Renal cortex interstitium (tissue), 11 donors: ENCODE measurements at regions not wholly inside any gene's neighbourhood (a gene's known extent, or its start where the extent isn't known, plus 50 kb on each side); places are given as distances from the start of the nearest gene placed in this dataset.

ENCODE experiments used
- DNase-seq, 11 donors: peaks; one replicate each; pipeline ENCODE4 v3.0.0-alpha.2; 2013; ENCODE audit warnings: low read depth in 9 of 11, low spot score in 4 of 11; ENCODE audit errors: extremely low read depth in 1 of 11

DNA sequence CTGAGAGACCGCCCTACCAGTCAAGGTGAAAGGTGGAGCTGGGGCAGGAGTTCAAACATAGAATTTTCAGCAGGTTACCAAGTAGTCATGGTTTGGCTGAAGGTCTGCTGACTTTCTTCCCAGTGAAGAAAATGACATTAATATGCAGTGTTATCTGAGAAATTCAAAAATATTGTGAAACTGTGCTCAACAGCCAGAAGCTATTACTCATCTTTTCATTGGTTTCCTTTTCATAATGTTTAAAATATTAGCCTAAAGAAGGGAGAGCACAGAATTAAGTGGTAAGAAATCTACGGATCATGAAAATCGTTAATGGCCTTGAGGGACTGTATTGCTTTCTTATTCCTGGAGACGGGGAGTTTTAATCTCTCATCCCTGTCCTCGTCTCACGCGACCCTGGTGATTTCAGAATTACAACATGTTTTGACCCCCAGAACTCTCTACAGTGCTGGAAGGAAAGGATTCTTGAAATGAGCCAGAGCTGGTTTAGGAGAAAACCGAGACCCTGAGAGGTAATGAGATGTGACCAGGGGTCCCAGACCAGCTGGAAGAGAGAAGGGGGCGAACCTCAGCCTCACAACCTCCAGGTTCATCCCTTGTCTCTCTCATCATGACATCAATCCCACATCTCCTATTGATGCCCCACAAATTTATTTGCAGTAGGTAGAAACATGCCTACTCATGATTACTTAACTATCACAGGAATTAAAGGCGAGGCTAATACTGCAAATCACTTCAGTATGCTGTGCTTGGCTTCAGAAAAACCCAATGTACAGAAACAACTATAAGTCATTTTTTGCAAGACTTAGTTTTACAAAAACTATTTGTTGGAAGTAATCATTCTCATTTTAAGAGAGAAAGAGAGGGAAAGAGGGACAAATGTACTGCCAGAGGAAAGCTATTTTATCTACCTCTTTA is 209.5 kb downstream of the FNDC1 start:
- no peak for DNase-seq

- no peak for DNase-seq
Measured at GRCh38 chr6:159376516-159377158, 207.4 kb downstream of the FNDC1 start.

DNA sequence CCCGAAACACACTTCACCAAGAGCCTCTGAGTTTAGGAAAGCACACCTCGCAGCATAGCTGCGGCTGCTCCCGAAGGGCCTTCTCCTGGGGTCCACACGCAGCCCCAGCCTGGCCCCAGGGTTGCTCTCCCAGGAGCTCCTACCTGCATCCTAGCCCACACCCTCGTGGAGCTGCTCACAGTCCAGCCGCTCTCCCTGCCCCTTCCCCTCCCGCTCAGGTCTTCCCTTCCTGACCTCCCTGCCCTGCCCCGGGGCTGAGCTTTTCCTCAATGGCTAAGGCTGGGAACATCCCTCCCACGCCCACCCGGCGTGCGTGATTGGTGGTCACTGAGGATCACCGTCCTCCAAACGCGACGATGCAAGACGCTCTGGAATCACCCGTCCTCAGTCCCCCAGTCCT is 205.8 kb downstream of the FNDC1 start:
- no peak for DNase-seq

DNA sequence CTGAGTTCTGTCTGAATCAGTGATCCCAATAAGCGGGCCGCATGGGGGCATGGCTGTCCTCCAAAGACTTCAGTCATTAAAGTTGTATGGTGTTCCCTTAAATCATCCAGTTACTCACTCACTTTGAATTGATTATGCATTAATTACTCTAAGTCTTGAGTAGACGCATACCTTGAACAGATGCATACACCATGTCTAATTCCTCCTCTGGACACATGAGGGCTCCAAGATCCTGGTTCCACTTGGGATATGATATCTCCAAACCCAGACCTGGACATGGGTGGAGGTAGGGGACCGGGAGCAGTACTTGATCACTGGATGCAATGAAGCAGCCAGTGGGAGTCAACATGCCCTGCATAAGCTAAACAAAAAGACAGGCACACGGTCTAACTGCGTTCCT is 204.5 kb downstream of the FNDC1 start:
- DNase-seq, result no peak

DNA sequence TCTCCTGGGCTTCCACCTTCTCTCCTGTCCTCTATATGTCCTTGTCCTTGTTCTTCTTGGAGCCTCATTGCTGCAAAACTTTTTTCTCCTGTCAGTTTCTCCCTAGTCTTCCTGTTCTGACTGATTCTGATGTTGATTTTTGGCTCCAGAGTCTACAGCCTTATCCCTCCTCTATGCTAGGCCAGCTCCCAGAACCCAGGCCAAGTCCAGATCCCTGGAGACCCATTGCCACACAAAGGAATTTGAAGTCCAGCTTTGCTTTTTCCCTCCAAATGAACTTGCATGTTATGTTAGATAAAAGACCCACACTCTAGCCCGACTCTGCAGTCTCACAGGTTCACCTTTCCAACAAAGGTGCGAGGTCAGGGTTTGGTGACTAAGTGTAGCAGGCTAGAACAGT is 203.1 kb downstream of the FNDC1 start:
- no peak for DNase-seq

- no peak for DNase-seq
Measured at GRCh38 chr6:159360306-159360705, 191.1 kb downstream of the FNDC1 start.

DNA sequence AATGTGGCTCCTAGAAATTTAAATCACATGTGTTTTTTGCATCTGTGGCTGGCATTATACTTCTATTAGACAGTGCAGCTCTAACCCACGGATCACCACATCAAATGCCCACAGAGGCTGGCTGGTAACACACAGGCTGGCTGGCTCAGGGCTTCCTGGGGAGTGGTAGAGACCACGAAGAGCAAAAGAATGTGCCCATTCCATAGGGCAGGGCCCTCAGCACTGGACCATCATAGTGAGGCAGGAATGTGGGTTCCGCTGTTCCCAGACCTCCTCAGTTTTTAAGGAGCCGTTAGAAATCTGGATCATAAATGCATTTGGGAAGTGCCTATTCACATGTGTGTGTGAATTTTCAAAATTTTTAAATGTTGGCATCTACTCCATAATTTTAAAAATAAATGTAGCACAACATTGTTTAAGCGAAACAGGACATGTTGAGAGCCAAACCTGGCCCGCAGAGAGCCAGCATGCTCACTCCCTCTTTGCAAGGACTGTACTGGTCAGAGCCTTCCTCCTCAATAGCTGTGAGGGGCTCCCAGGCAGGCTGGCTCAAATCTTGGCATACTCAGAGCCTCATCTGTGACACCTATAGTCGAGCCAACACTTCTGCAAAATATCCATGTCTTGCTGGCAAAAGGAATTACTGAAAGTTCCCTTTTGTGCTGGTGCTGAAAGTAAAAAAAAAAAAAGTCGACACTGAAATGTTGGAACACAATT is 190.5 kb downstream of the FNDC1 start:
- DNase-seq, result no peak

- DNase-seq, result no peak
Measured at GRCh38 chr6:159358562-159358961, 189.4 kb downstream of the FNDC1 start.

GRCh38 chr6:159357211-159357915 is 188.2 kb downstream of the FNDC1 start:
- no peak for DNase-seq

DNA sequence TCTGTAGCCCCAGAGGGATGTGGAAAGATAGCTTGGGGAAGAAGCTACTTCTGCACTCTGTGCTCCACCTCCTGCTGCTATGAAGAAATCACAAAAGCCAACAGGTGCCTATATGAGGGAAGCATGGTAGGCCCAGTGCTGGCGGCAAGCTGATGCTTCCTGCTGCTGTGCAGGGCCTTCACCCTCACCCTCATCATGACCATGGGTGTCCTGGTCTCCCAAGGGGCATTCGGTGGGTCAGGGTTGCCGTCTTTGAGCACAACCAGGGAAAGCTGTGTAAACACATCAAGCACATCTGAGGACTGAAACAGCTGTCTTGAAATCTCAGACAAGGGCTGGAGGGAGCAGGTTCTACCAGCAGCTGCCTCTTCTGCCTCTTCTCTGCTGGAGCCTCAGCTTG is 184.0 kb downstream of the FNDC1 start:
- DNase-seq, result no peak

DNA sequence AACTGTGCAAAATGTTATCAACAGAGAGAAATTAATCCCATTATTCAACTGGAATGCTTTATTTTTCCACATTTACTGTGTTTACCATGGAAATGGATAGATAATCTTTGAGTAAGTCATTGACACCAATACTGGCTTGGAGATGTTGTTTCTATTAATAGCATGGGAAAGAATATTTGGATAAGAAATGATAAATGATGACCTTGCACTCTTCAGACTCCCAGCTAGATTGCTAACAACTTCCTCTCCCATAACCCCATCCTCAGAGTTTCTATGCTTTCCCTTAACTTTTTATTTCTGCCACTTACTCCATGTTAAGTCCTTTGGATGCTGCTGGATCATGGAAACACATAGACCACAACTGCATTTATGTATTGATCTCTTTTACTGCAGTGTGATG is 182.5 kb downstream of the FNDC1 start:
- no peak for DNase-seq

DNA sequence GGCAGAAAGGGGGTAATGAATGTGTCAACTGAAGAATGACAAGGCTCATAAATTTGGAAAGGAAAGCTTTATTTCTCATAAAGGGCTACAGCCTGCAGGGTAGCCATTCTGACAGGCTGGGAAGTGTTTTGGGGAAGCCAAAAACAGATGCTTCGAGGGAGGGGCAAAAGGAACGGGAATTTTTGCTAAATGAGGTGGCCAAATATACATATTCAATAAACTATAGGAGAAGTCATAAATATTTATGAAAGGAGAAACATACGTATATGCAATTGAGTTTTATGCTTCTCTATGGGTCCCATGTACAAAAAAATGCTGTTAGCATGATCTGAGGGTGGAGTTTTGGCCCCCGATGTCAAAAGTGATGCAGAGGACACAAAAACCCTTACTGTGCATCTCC is 180.7 kb downstream of the FNDC1 start:
- no peak for DNase-seq

GRCh38 chr6:159343709-159344108 is 174.5 kb downstream of the FNDC1 start:
- DNase-seq, result no peak

- no peak for DNase-seq
Measured at GRCh38 chr6:159342146-159342545, 172.9 kb downstream of the FNDC1 start.

GRCh38 chr6:159334068-159334467 is 164.9 kb downstream of the FNDC1 start:
- DNase-seq, result no peak

GRCh38 chr6:159331451-159331850 is 162.3 kb downstream of the FNDC1 start:
- DNase-seq, result no peak

DNA sequence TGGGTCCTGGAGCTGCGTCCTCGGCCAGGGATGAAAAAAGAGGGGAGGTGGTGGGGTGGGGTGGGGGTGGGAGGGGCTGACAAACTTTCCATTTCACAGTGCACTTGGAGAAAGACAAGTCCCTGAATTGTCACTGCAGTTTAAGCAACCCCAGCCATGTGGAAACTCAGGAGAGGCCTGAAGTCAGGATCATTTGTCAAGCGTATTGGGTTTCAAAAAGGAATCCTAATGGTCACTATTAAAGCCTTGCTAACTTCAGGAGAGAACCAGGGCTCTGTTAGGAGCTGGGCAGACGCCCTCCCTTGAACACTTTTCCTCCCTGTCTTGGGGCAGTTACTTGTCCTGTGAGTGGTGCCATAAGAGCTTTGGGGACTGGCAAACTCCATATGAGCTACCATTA is 159.9 kb downstream of the FNDC1 start:
- peak in 4 of 11 donors; percentile 8 to 28 (median 11) for DNase-seq

GRCh38 chr6:159328052-159328451 is 158.9 kb downstream of the FNDC1 start:
- no peak for DNase-seq

- DNase-seq, result no peak
Measured at GRCh38 chr6:159325476-159325875, 156.3 kb downstream of the FNDC1 start.
